ENCODE measurements at regions not wholly inside any gene's neighbourhood (a gene's known extent, or its start where the extent isn't known, plus 50 kb on each side); places are given as distances from the start of the nearest gene placed in this dataset.

DNA sequence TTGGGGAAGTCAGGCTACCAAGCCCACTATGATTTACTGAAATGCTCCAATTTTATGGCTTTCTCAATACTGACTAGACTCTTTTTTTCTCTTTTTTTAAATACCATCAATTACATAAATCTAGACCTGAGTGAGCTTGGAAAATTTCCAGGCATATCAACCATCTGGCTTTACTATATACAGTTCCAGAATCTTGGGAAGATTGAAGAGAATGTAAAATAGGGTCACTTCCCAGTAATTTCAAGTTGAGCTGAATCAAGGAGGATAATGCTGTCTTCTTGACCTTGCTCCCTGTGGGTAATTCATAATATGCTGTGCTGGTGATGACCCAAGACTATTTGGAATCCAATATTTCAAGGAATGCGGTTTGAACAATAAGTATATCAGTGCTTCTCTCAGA is 108.1 kb downstream of the MAP3K21 start:
- Histone ChIP-seq H3K4me1 (ENCODE audit: low read depth) (no peaks in the 10 kb centered on the region), H3K27ac (no peak overlapping the region), H3K4me3 (no peak overlapping the region), H3K27me3 (no peaks in the 10 kb centered on the region), H3K36me3 (no peaks in the 10 kb centered on the region), H3K9me3 (ENCODE audit: low read depth) (no peaks in the 10 kb centered on the region)
- no peak for DNase-seq (ENCODE audit: low read depth in 1 of 2, low spot score in 1 of 2)
- TF ChIP-seq, protein P1, sequence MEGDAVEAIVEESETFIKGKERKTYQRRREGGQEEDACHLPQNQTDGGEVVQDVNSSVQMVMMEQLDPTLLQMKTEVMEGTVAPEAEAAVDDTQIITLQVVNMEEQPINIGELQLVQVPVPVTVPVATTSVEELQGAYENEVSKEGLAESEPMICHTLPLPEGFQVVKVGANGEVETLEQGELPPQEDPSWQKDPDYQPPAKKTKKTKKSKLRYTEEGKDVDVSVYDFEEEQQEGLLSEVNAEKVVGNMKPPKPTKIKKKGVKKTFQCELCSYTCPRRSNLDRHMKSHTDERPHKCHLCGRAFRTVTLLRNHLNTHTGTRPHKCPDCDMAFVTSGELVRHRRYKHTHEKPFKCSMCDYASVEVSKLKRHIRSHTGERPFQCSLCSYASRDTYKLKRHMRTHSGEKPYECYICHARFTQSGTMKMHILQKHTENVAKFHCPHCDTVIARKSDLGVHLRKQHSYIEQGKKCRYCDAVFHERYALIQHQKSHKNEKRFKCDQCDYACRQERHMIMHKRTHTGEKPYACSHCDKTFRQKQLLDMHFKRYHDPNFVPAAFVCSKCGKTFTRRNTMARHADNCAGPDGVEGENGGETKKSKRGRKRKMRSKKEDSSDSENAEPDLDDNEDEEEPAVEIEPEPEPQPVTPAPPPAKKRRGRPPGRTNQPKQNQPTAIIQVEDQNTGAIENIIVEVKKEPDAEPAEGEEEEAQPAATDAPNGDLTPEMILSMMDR (IDR thresholded peaks at IDR 0.05; ENCODE audit: low read depth, low read length), result no peak

DNA sequence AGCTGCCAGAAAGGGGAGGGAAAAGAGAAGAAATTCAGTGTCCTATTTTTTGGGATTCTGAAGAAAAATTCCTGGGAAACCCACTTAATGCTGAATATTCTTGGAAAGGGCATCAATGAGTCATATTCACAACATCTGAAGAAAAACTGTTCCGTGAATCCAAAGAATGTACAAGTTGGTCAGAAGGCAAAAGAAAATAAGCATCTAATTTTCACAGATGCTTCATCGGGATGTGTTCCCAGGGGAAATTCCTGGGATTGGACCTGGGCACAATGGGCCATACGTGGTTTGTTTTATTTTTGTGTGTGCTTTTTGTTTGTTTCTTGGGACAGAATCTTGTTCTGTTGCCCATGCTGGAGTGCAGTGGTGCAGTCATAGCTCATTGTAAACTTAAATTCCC is 112.2 kb downstream of the MAP3K21 start:
- DNase-seq (ENCODE audit: low read depth in 1 of 2, low spot score in 1 of 2), result no peak
- Histone ChIP-seq H3K9me3 (ENCODE audit: low read depth) (no peaks in the 10 kb centered on the region), H3K27me3 (no peaks in the 10 kb centered on the region), H3K27ac (no peak overlapping the region), H3K36me3 (no peaks in the 10 kb centered on the region), H3K4me3 (no peak overlapping the region), H3K4me1 (ENCODE audit: low read depth) (no peaks in the 10 kb centered on the region)
- TF ChIP-seq, protein P1 (IDR thresholded peaks at IDR 0.05; ENCODE audit: low read depth, low read length), result no peak

DNA sequence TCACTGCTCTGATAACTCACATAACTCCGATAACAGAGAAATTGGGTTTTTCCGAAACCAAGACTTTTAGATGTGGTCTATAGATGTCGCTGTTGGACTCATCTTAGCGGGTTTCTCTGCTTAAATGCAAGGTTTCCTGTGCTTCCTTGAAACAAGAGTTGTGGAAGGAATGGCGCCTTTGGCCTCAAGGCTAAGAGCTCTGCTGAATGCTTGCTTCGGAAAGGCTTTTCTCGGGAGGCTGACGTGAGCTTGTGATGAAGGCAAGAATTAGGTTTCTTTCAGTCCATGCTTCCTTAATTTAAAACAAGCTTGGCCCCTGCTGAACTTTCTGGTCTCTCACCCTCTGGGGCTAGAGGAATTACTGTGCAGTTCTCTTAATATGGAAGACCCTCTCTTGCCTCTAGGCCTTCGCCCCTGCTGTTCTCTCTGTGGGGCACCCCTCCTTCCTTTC is 113.5 kb downstream of the MAP3K21 start:
- Histone ChIP-seq H3K4me3 (no peak overlapping the region), H3K36me3 (no peaks in the 10 kb centered on the region), H3K27me3 (no peaks in the 10 kb centered on the region), H3K9me3 (ENCODE audit: low read depth) (no peaks in the 10 kb centered on the region), H3K4me1 (ENCODE audit: low read depth) (no peaks in the 10 kb centered on the region), H3K27ac (no peak overlapping the region)
- TF ChIP-seq, protein P1 (IDR thresholded peaks at IDR 0.05; ENCODE audit: low read depth, low read length), result peak; percentile 79
- DNase-seq (ENCODE audit: low read depth in 1 of 2, low spot score in 1 of 2), result peak; percentile 80 to 81

DNA sequence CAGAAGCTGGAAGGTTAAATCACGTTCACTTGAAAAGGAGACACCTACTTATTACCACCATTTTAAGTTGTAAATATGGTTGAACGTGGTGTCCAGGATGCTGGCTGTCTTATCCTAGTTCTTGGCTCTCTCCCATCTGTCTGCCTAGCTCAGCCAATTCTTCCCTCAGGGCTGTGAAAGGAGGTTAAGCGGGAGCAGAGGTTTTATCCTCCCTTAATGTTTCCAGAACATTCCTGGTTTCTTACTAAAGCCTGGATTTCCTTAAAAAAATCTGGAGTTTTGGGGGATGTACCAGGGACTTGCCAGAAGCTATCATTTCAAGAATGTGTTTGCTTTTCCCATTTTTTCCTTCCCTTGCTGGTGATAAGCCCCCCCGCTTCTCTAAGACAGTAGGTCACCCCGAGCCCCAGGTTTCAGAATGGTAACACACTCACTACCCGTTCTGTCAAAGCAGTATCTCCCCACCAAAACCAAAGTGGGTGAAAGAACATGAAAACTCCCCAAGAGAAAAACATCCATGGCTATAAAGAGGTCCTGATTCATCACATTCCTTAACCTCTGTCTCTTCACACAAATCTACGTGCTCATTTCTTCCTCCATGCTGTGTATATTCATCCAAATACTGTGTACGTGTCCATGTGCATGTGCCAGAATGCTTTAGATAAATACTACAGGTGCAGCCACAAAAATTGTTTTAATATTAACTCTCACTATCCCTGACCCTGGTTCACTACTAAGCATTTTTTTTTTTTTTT is 114.7 kb downstream of the MAP3K21 start:
- H3K27ac ChIP-seq, result no peak overlapping the region

DNA sequence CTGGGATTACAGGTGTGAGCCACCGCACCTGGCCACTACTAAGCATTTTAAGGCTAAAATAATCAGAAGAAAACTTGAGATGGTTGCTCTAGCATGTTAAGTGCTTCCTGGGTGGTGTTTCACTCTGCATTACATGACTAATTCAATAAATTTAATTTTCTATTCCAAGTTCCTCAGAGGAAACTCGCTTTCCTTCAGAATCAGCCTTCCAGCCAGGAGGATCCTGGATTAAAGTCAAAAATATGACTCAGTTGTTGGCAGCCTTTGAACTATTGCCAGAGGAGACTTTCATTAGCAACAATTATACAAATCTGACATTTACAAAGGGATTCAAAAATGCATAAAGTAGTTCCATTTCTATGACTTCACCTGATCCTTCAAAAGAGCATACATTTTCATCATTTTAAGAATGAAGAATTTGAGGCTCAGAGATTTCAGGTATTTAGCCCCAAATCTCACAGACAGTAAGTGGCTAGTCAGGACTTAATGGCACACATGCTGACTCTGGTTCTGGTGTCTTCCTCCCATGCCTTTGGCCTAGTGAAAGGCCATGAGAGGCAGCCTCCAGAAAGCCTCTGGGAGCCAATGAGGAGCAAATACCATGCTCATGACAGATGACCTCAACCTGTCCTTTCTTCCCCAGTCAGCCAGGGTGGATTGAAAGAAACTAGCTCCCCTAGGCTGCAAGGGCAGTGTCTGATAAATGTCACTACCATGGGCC is 115.7 kb downstream of the MAP3K21 start:
- TF ChIP-seq, protein P1 (IDR thresholded peaks at IDR 0.05; ENCODE audit: low read depth, low read length), result no peak
- Histone ChIP-seq H3K27ac (no peak overlapping the region), H3K36me3 (no peaks in the 10 kb centered on the region), H3K9me3 (ENCODE audit: low read depth) (no peaks in the 10 kb centered on the region), H3K27me3 (no peaks in the 10 kb centered on the region), H3K4me3 (no peak overlapping the region), H3K4me1 (ENCODE audit: low read depth) (no peaks in the 10 kb centered on the region)
- DNase-seq (ENCODE audit: low read depth in 1 of 2, low spot score in 1 of 2), result peak in 1 of 2 donors; percentile 4

More for the DNA sequence above, 114.7 kb downstream of the MAP3K21 start:
- H3K27me3 ChIP-seq, result no peaks in the 10 kb centered on the region
- H3K4me1 ChIP-seq (ENCODE audit: low read depth), result no peaks in the 10 kb centered on the region
- H3K36me3 ChIP-seq, result no peaks in the 10 kb centered on the region
- peak in 1 of 2 donors; percentile 11 for DNase-seq (ENCODE audit: low read depth in 1 of 2, low spot score in 1 of 2)
- TF ChIP-seq, protein P1 (IDR thresholded peaks at IDR 0.05; ENCODE audit: low read depth, low read length), result no peak
- H3K4me3 ChIP-seq, result no peak overlapping the region
- H3K9me3 ChIP-seq (ENCODE audit: low read depth), result no peaks in the 10 kb centered on the region
